ENCODE measurements at regions not wholly inside any gene's neighbourhood (a gene's known extent, or its start where the extent isn't known, plus 50 kb on each side); places are given as distances from the start of the nearest gene placed in this dataset.
"Not testable (repeated sequence)": the region's sequence is repeated elsewhere in the genome, so short reads cannot be mapped to it uniquely, and the experiment has no call there.

DNA sequence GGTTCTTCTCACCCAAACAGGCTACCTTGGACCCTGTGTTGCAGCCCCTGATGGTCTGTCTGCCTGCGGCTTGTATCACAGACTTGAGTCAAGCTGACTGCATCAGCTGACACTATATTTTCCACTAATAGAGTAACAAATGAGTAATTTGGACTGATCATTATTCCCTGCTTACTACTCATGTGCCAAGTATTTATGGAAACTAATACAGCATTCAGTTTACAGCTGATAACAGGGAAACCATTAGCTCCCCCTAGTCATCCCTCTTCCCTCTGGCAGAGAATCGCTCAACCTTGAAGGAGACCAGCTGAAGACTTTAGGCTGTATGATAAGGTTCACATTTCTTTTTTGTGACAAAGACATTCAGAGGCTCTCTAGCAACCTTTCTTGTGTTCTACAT, 116.6 kb upstream of the SYT6 start:
- DNase-seq (ENCODE audit: low read depth in 4 of 4, low spot score in 1 of 4), result no peak

DNA sequence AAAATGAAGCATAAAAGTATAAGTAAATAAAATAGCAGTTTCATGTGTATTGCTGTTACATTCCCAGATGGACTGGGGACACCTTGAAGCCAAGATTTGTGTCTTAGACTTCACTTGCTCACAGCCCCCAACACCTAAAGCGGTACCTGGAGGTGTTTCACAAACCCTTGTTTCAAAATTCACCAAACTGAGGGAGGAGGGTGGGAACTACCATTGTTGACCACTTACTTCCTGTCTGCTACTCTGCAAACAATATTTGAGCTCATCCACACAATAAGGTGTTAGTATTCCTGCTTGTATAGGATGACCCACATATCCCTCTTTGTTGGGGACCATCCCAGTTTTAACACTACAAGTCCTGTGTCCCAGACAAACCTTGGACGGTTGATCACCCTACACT, 115.9 kb upstream of the SYT6 start:
- no peak for DNase-seq (ENCODE audit: low read depth in 4 of 4, low spot score in 1 of 4)

DNA sequence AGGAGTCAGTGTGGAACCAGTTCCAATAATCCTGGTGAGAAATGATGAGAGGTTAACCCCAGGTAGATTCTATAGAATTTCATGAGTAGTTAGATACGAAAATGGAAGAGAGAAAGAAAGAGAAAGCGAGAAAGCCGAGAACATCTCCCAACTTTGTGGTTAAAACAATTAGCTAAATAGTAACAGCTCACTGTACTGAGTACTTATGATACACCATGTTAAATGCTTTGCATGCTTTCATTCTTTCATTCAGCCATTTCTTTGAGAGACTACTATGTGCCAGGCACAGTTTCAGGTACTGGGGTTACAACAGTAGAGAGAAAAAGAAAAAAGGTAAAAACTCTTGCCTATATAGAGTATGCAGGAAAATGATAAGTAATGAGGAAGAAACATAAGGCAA, 109.7 kb upstream of the SYT6 start:
- DNase-seq (ENCODE audit: low read depth in 4 of 4, low spot score in 1 of 4), result no peak

DNA sequence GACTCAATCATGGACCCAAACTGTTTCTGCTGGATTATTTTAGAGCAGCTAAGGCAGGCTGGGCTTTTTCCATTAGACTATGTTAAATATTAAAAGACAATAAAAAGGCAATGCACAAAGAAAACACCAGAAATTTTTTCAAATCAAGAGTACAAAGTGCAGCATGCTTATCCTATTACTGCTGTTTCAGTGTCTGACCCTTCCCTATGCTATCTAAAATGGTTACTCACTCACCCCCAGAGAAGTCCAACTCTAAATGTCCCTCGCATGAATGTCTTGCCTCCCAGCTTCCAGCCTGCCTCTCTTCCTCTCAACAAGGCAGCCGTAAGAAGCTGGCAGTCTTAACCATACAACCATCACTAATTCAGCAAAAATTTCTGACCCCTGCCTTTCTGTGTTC, 108.7 kb upstream of the SYT6 start:
- no peak for DNase-seq (ENCODE audit: low read depth in 4 of 4, low spot score in 1 of 4)

DNA sequence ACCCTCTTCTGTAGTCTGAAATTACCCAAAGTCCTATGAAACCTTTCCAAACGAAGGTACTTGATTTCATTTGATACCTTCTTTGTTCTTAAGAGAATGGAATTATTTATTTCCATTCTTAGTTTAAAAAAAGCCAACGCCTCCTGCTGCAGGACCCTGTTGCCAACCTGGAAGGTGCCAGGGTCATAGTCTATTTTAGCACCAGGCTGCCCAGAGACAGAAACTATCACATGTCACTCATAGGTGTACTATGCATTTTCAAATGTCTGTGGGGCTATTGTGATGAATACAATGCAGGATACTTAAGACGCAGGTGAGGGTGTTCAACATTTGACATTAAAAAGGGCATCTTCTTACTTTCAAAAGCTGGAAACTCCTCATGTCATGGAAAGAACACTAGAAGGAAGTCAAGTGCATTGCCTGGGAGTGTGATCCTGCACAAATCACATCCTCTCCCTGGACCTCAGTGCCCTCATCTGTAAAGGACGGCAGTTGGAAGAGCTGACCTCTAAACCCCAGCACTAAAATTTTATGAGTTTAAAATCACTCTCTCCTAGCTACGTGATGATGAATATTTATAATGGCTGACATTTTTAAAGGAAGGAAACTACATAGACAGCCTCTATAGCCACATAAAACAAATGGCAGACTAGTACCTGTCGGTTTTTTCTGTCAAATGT, 107.3 kb upstream of the SYT6 start:
- DNase-seq (ENCODE audit: low read depth in 4 of 4, low spot score in 1 of 4), result no peak

DNA sequence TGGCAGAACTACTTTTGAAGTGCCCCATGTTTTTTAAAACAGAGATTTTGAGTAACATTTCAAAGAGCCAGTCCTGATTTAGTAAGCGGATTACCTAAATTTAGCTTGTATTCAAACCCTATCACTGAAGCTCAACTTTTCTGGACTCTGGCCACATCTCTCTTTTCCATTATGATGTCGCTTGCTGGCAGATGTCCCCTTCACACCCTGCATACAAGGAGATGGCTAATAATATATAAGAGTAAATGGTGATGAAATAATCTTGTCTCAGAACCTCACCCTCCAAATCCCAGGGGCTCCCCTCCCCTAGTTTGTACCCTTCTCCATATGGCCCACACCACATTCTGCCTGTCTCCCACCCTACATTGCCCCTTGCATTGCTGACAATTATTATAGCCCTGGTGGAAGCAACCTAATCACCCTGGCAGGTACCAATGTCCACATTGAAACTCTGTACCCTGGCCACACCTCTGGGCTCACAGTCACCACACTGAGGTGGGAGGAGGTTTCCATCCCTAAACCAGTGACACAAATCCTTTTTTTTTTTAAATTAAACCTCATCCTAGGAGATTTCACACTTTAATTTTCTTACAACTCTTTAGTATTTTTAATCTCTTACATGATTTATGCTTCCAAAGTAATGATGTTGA, 106.0 kb upstream of the SYT6 start:
- DNase-seq (ENCODE audit: low read depth in 4 of 4, low spot score in 1 of 4), result no peak

DNA sequence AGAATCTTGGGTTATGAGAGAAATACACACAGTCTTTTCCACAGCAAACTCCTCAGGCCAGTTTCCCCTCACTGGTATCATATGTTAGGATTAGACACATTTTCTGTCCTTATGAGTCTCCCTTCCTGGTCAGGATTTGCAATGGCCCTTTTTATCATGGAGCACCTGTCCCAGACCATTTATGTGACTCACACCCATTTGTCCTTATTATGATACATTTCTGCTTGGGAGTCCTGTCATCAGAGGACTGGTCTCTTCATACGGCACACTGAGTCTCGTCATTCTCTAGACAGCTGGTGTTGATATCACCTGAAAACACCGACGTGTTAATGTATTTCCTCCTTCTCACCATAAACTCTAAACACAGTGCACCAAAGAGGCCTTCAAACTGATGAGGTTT, 105.0 kb upstream of the SYT6 start:
- DNase-seq (ENCODE audit: low read depth in 4 of 4, low spot score in 1 of 4), result no peak

DNA sequence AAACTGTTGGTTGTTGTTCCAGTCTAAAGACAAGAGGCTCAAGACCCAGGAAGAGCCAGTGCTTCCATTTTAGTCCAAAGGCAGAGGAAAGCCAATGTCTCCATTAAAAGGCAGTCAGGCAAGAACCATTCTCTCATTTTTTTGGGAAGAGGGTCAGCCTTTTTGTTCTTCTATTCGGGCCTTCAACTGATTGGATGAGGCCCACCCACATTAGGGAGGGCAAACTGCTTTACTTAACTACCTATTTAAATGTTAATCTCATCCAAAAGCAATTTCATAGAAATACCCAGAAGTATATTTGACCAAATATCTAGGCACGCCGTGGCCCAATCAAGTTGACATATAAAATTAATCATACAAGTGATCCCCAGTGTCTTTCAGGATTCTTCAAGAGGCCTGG, 104.4 kb upstream of the SYT6 start:
- no peak for DNase-seq (ENCODE audit: low read depth in 4 of 4, low spot score in 1 of 4)

DNA sequence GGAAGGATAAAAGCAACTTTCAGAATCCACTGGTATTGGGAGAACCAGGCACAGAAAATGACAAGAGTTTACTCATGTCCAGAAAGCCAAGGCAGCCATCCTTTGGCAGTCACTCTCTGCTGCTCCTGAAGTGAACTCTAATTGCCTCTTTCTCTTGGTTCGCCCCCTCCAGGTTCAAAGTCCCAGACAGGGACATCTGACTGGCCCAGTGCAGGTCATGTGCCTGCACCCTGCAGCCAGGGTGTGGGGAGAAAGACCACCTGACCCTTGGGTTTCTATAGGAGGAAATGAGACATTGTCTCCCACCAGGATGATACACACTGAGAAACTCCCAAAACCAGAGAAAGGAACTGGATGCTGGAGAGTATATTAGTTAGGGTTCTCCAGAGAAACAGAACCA, 103.9 kb upstream of the SYT6 start:
- no peak for DNase-seq (ENCODE audit: low read depth in 4 of 4, low spot score in 1 of 4)

DNA sequence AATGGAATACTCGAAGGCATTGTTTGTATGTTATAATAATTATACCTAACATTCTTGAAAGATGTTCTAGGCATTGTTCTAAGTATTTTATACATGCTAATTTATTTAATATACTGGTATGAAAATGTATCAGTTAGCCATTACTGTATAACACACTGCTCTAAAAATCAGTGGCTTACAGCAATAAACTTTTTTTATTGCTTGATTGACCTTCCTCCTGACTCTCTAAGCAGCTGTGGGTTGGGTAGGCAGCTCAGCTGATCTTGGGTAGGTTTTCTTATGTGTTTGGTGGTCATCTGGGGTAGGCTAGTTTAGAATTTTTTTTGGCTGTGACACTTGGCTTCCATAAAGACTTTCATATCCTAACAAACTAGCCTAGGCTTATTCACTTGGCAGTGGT, 100.2 kb upstream of the SYT6 start:
- DNase-seq (ENCODE audit: low read depth in 4 of 4, low spot score in 1 of 4), result no peak

DNA sequence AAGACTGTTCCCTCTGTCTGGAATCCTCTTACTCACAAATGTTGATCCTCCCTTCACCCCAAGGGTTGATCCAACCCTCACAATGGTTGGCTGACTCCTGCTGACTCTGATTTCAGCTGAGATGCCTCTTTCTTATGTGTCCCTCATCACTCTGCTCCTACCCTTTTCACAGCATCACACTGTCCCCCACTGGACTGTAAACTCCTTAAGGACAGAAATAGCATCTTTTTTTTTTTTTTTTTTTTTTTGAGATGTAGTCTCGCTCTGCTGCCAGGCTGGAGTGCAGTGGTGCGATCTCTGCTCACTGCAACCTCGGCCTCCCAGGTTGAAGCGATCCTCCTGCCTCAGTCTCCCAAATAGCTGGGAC, 97.9 kb upstream of the SYT6 start:
- no peak for DNase-seq (ENCODE audit: low read depth in 4 of 4, low spot score in 1 of 4)

DNA sequence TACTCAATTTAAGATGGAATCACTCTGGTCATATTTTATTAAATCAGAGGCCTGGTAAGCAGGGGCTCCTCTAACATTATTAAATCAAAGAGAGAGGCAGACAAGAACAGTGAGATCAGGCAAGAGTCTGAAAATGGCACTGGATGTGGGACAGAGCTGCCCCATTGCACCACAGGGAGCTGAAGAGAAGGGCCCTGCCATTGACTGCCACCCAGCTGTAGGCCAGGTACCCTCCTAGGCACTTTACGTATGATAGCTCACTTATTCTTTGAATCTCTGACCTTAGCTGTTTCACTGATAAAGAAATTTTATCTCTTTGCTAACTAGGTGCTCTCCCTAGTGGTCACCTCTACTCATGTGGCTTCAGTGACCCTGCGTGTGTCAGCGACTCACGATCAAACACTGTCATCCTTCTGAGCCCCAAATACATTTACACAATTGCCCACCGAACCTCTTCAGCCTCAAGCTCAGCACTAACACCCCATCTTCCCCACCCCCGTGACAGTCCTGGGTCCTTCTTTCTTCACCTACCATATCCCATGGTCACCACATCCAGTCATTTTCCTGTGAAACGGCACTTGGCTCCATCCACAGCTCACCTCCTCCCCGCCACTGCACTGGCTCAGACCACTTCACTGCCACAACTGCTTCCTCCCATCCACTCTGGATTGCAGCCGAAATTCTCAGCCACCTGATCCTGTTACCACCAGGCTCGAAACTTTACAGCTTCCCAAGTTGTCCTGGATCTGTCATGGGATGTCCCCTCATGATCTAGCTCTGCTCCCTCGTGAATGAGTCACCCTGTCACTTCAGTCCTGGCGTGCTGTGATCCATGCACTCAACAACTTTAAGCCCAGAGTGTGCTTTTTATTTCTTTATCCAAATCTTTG, 97.3 kb upstream of the SYT6 start:
- DNase-seq (ENCODE audit: low read depth in 4 of 4, low spot score in 1 of 4), result no peak

DNA sequence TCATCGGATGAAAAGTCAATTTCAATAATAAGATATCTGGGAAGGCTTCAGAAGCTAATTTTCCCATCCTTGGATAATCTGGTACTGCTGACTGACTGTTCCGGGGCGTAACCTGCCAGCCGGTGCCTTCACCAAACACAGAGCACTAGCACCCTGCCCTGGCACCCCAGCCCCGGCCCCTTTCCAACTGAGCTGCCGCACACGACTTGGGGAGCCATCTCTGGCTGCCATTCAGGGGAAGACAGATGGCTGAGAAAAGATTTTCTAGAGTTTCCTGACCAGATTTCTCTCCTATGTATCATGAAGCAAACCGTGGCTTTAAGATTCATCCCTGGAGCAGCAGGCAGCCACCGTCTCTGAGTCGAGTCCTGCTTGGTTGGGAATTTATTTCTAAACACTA, 96.0 kb upstream of the SYT6 start:
- no peak for DNase-seq (ENCODE audit: low read depth in 4 of 4, low spot score in 1 of 4)

DNA sequence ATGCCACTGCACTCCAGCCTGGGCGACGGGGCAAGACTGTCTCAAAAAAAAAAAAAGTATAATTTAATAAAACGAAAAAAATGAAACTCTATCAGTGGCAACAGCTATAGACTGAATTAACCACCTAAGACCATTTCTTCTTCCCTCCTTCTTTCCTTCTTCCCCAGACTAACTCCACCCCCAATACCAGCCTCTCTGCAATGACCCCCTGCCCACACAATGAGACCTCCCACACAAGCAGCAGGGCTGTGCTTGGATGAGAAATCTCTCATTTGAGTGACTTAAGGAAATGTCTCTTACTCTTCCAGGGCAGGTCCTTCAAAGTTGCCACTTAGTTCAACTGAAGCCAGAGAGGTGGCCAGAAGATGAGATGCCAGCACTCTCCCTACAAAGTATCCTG, 94.5 kb upstream of the SYT6 start:
- no peak for DNase-seq (ENCODE audit: low read depth in 4 of 4, low spot score in 1 of 4)

DNA sequence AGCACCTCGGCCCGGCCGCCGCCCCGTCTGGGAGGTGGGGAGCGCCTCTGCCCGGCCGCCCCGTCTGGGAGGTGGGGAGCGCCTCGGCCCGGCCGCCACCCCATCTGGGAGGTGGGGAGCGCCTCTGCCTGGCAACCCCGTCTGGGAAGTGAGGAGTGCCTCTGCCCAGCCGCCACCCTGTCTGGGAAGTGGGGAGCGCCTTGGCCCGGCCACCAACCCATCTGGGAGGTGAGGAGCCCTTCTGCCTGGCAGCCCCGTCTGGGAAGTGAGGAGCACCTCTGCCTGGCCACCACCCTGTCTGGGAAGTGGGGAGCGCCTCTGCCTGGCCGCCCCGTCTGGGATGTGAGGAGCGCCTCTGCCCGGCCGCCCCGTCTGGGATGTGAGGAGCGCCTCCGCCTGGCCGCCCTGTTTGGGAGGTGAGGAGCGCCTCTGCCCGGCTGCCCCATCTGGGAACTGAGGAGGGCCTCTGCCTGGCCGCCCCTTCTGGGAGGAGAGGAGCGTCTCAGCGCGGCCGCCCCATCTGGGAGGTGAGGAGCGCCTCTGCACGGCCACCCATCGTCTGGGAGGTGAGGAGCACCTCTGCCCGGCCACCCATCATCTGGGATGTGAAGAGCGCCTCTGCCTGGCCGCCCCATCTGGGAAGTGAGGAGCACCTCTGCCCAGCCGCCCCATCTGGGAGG, 89.0 kb upstream of the SYT6 start:
- not testable (repeated sequence) for DNase-seq (ENCODE audit: low read depth in 4 of 4, low spot score in 1 of 4)

DNA sequence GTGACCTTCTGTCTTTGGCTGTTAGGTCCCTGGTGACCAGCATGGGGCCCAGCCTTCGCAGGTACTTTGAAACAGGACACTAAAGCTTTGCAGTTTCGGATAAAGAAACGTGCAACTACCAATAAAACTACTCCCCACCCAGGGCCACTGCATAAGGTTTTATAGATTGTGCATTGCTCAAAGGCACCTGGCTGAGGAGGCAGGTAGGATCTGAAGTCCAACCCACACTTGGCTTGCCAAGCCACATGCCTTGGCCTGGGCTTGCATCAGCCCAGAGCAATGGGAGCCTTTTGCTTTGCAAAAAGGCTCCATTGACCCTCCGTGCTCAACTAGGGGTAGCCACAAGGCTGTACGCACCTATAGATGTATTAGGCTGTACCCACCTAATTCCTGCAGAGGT, 84.4 kb upstream of the SYT6 start:
- DNase-seq (ENCODE audit: low read depth in 4 of 4, low spot score in 1 of 4), result no peak

DNA sequence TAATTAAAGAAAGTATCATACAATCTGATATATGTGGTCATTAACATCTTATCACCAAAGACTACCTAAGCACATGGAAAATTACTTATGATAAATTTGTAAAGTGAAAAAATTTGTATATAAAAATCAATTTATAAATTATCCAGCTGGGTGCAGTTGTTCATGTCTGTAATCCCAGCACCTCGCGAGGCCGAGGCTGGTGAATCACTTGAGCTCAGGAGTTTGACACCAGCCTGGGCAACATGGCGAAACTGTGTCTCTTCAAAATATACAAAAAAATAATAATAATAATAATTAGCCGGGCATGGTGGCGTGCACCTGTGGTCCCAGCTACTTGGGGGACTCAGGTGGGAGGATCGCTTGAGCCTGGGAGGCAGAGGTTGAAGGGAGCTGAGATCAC, 82.8 kb upstream of the SYT6 start:
- no peak for DNase-seq (ENCODE audit: low read depth in 4 of 4, low spot score in 1 of 4)

DNA sequence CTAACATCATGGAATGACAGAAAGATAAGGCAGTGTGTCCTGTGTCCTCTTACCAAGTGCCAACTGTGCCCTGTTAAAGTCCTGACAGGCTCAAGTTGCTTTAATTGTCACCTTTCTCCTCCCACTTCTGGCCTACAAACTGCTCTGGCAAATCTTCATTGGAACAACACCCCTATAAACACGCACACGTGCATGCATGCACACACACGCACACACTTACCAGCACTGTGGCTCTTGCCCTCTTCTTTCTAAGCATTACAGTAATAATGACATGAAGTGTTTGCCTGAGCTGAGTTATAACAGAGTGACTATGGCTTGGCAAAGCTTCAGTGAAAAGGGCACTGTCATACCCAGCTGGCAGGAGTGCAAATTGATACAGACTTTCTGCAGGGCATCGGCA, 82.3 kb upstream of the SYT6 start:
- no peak for DNase-seq (ENCODE audit: low read depth in 4 of 4, low spot score in 1 of 4)

DNA sequence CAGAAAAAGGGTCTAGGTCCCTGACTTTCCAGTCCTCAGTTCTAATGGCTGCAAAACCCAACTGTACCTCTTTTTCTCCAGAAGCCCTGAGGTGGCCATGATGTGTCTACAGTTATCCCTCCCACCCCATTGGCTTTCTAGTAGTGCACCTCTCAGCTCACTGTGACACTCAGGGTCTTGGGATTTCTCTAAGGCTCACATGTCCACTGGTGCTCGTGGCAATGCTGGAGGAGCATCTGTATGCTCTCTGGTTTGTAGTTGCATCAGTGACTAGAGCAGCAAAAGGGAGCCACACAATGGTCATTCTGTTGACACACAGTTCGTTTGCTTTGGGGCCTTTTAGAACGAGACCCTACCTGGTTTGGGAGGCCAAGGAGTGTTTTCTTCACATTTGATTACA, 81.6 kb upstream of the SYT6 start:
- no peak for DNase-seq (ENCODE audit: low read depth in 4 of 4, low spot score in 1 of 4)

DNA sequence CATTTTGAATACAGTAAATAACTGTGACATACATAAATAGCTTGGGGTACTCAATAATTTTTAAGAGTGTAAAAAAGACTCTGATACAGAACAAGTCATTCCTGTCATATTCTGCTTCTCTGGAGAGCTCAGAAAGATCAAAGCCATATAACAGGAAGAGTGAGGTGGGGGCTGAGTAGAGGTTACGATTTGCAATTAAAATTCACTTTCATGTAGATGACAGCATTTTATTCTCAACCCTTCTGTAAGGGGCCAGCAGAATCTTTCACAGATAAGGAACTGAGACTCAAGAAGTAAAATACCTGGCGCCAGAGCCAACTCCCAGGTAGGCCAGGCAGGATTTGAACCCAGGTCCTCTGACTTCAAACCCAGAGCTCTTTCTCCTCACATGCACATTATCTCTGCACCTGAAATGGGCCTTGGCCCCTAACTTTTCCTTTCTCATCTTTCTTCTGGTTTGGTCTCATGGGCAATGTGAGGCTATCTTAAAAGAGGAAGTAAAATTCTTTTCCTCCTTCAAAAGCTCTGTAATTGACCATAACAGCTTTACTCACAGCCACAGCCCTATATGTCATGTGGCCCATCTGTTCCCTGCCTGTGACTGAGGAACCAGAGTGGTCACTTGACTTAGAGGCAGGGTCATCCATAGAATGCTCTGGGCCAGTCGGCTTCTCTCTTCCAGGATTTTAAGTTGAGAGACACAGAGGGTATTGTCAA, 80.9 kb upstream of the SYT6 start:
- no peak for DNase-seq (ENCODE audit: low read depth in 4 of 4, low spot score in 1 of 4)

DNA sequence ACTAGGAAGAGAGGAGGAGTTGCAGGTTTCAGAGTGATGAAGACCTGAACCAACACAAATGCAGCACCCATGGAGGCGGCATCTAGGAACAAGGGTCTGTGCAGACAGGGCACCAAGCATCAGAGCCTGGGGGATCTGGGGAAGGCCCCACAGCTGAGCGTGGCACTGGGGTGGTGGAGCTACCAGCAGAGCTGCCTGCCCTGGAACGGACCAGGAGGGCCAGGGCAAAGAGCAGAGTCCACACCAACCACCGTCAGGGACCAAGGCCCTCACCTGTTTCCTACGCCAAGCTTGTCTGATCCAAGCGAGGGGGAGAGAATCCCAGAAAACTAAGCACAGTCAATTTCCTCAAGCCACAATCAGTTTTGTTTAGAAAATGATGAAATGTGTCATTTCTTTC, 79.0 kb upstream of the SYT6 start:
- no peak for DNase-seq (ENCODE audit: low read depth in 4 of 4, low spot score in 1 of 4)

Measured in stimulated activated CD4-positive, alpha-beta T cell treated with anti-CD3 and anti-CD28 coated beads, Interleukin-1b, Interleukin-23, amount 100 ng/mL, for 24 hours (primary cell).